ENCODE measurements at regions not wholly inside any gene's neighbourhood (a gene's known extent, or its start where the extent isn't known, plus 50 kb on each side); places are given as distances from the start of the nearest gene placed in this dataset.
"Not testable (repeated sequence)": the region's sequence is repeated elsewhere in the genome, so short reads cannot be mapped to it uniquely, and the experiment has no call there.

GRCh38 chr9:22170556-22170955, 161.5 kb upstream of the CDKN2B start:
- no peaks in the 10 kb centered on the region for H3K4me1 ChIP-seq
- H3K4me3 ChIP-seq (replicated peaks in 1 of 3), result no peak overlapping the region
- intact Hi-C loops (cut with DNase I), result no loop called here
- no peaks in the 10 kb centered on the region for H3K27me3 ChIP-seq
- no peaks in the 10 kb centered on the region for H3K36me3 ChIP-seq
- TF ChIP-seq CTCF (IDR thresholded peaks at IDR 0.05), result no peak
- H3K27ac ChIP-seq, result no peak overlapping the region
- 76 to 81% methylated on average over 2 of the region's 2 CpGs for WGBS, 2 donors
- no peaks in the 10 kb centered on the region for H3K9me3 ChIP-seq
- DNase-seq, result no peak

DNA sequence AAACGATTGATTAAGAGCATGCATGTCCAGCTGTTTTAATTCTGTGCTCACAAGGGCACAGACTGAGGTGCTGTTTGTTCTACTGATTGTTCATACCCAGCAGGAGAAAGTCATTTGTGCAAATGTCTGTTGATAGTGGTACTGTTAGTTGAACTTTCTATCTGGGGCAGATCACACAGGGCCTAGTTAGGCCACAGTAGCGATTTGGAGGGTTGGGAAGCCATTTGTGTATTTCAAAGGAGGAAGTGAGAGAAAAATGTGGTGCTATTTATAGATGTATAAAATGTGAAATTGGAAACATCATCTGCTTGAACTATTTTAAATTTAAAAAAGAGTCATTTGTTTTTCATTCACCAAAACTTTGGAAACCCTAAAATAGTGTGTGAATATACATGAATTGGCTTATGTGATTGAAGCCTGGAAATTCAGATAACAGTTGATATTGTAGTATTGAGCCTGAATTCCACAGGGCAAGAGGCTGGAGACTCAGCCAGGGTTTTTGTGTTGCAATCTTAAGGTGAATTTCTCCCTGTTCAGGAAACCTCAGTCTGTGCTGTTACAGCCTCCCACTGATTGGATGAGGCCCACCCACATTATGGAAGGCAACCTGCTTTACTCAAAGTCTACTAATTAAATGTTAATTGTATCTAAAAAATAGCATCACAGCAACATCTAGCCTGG, 162.0 kb upstream of the CDKN2B start:
- Histone ChIP-seq H3K27ac (no peak overlapping the region), H3K27me3 (no peaks in the 10 kb centered on the region), H3K36me3 (no peaks in the 10 kb centered on the region), H3K4me3 (replicated peaks in 1 of 3) (no peak overlapping the region), H3K9me3 (no peaks in the 10 kb centered on the region), H3K4me1 (no peaks in the 10 kb centered on the region)
- no peak for DNase-seq
- no peak for TF ChIP-seq POLR2A (IDR thresholded peaks at IDR 0.05)
- no peak for TF ChIP-seq CTCF (IDR thresholded peaks at IDR 0.05)
- WGBS, 2 donors, result 56 to 64% methylated on average over 2 of the region's 2 CpGs
- intact Hi-C loops (cut with DNase I), result no loop called here

DNA sequence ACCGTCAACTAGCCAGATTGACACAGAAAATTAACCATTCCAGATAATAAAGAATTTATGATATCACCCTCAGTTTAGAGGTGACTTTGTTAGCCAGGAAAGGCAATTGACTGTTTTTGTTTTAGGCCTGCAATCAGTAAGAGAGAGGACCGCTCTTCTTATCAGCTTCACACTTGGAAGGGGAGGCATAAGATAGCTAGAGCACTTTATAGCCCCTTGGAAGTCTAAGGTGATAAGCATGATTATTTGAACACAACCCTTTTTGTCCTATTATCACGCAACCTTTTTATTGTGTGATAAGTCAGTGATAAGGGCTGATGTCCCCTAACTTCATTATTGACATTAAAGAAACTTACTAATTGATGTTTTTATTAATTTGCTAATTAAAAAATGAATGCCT, 162.6 kb upstream of the CDKN2B start:
- no peak for DNase-seq
- TF ChIP-seq POLR2A (IDR thresholded peaks at IDR 0.05), result no peak
- no peak for TF ChIP-seq CTCF (IDR thresholded peaks at IDR 0.05)
- H3K9me3 ChIP-seq, result no peaks in the 10 kb centered on the region
- WGBS, 2 donors, result 90 to 92% methylated on average over 3 of the region's 3 CpGs
- H3K4me3 ChIP-seq (replicated peaks in 1 of 3), result no peak overlapping the region
- no peak overlapping the region for H3K27ac ChIP-seq
- no peaks in the 10 kb centered on the region for H3K4me1 ChIP-seq
- intact Hi-C loops (cut with DNase I), result no loop called here
- no peaks in the 10 kb centered on the region for H3K36me3 ChIP-seq
- no peaks in the 10 kb centered on the region for H3K27me3 ChIP-seq

DNA sequence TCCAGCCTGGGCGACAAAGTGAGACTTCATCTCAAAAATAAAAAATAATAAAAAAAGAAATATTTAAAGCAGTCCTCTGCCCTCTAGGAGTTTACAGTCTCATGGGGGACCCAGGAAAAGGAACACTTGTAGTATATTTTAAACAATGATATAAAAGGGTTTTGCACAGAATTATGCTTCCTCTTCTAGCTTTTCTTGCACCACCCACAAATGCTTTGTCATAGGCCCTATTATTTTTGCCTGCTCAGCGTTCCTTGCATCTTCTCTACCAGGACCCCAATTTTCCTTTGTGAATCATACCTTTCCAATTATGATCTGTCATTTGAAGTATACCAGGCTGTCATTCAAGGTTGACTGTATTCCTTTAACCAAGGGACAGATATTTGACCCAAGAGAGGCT, 164.8 kb upstream of the CDKN2B start:
- TF ChIP-seq POLR2A (IDR thresholded peaks at IDR 0.05), result no peak
- TF ChIP-seq CTCF (IDR thresholded peaks at IDR 0.05), result no peak
- no peak for DNase-seq
- intact Hi-C loops (cut with DNase I), result no loop called here
- Histone ChIP-seq H3K36me3 (no peaks in the 10 kb centered on the region), H3K9me3 (no peaks in the 10 kb centered on the region), H3K27me3 (no peaks in the 10 kb centered on the region), H3K4me3 (replicated peaks in 1 of 3) (no peak overlapping the region), H3K4me1 (no peaks in the 10 kb centered on the region), H3K27ac (no peak overlapping the region)
- WGBS, 2 donors, result 85 to 91% methylated on average over 2 of the region's 2 CpGs

DNA sequence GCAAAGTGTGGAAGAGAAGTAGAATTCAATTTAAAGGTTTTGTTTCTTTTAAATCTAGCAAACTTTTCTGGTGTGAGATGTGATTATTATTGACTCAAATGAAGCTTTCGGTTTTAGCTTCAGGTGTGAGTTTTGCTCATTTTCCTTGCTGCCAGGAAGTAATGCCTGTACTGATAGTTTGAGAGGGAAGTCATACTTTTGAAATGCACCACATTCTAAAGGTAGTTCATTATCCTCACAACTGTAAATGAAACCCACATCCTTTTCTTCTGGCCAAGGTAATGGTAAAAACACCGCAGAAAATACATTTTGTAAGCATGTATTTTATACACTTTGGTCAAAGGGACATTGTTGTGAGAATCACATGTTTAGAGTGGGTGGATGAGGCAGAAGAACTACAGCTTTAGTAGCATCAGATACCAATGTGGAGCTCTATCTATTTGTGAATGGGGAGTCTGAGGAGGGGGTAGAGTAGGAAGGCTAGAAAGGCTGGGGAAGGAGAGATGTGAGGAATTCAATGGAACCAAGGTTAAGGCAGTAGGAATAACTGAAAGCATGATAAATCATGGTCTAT, 167.0 kb upstream of the CDKN2B start:
- no peak overlapping the region for H3K4me3 ChIP-seq (replicated peaks in 1 of 3)
- no peak for DNase-seq
- no peaks in the 10 kb centered on the region for H3K36me3 ChIP-seq
- TF ChIP-seq POLR2A (IDR thresholded peaks at IDR 0.05), result no peak
- H3K27ac ChIP-seq, result no peak overlapping the region
- H3K27me3 ChIP-seq, result no peaks in the 10 kb centered on the region
- WGBS, 2 donors, result 84 to 87% methylated on average over 2 of the region's 2 CpGs
- no peaks in the 10 kb centered on the region for H3K4me1 ChIP-seq
- intact Hi-C loops (cut with DNase I), result no loop called here
- no peaks in the 10 kb centered on the region for H3K9me3 ChIP-seq

DNA sequence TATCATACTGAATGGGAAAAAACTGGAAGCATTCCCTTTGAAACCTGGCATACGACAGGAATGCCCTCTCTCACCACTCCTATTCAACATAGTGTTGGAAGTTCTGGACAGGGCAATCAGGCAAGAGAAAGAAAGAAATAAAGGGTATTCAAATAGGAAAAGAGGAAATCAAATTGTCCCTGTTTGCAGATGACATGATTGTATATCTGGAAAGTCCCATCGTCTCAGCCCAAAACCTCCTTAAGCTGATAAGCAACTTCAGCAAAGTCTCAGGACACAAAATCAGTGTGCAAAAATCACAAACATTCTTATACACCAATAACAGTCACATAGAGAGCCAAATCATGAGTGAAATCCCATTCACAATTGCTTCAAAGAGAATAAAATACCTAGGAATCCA, 171.9 kb upstream of the CDKN2B start:
- H3K27ac ChIP-seq; H3K9me3 ChIP-seq; H3K36me3 ChIP-seq; intact Hi-C loops (cut with DNase I); H3K27me3 ChIP-seq; DNase-seq; H3K4me3 ChIP-seq (replicated peaks in 1 of 3); H3K4me1 ChIP-seq: not testable (repeated sequence)
- WGBS, 2 donors, result 85 to 89% methylated on average over 2 of the region's 2 CpGs

All from thyroid gland (tissue), 4 donors.